ENCODE measurements at regions not wholly inside any gene's neighbourhood (a gene's known extent, or its start where the extent isn't known, plus 50 kb on each side); places are given as distances from the start of the nearest gene placed in this dataset.
"Not testable (repeated sequence)": the region's sequence is repeated elsewhere in the genome, so short reads cannot be mapped to it uniquely, and the experiment has no call there.

GRCh38 chr2:12569510-12569909 is 147.2 kb upstream of the TRIB2 start:
- not testable (repeated sequence) for TF ChIP-seq CTCF (conservative IDR thresholded peaks at IDR 0.05; ENCODE audit: low read length); EZH2phosphoT487 (IDR thresholded peaks at IDR 0.05; ENCODE audit: borderline replicate concordance, low read depth, low read length)
